Transverse colon (tissue), 4 donors: ENCODE measurements at regions not wholly inside any gene's neighbourhood (a gene's known extent, or its start where the extent isn't known, plus 50 kb on each side); places are given as distances from the start of the nearest gene placed in this dataset.

Source experiments
- DNase-seq: peaks from one replicate; pipeline ENCODE4 v3.0.0-alpha.2; 2019
- H3K27ac ChIP-seq, 4 donors: fragments of 200-600 bp; sonication (generic); 2 replicates each; pipeline ENCODE4 v1.5.1; 2016 to 2018; ENCODE audit warnings: inconsistent platforms in 4 of 4
- H3K27me3 ChIP-seq: fragments of 200-600 bp; sonication (generic); 2 replicates; pipeline ENCODE4 v1.5.1; 2017; ENCODE audit warnings: inconsistent platforms
- H3K36me3 ChIP-seq, 4 donors: fragments of 200-600 bp; sonication (generic); 2 replicates each; pipeline ENCODE4 v1.5.1; 2017 to 2019; ENCODE audit warnings: inconsistent platforms in 4 of 4
- H3K4me1 ChIP-seq, 4 donors: fragments of 200-600 bp; sonication (generic); 2 replicates each; pipeline ENCODE4 v1.5.1; 2017 to 2020; ENCODE audit warnings: inconsistent platforms in 4 of 4
- H3K4me3 ChIP-seq, 4 donors: fragments of 200-600 bp; sonication (generic); 1 replicate in 1 of 4; 2 replicates in 3 of 4; pipeline versions ENCODE4 v1.5.1 to v1.6.1; 2017 to 2019; ENCODE audit warnings: inconsistent platforms in 4 of 4
- H3K9me3 ChIP-seq, 2 donors: fragments of 200-600 bp; sonication (generic); 2 replicates each; pipeline ENCODE4 v1.5.1; 2017 to 2019; ENCODE audit warnings: inconsistent platforms in 2 of 2
- EP300 ChIP-seq: sonication (generic); formaldehyde crosslinking; IDR thresholded peaks from one replicate; pipeline ENCODE4 v1.6.1; 2017; ENCODE audit warnings: antibody characterized with exemption, low read depth
- POLR2A ChIP-seq: fragments of 450-650 bp; IDR thresholded peaks from one replicate; pipeline ENCODE4 v1.6.1; 2016; ENCODE audit warnings: antibody characterized with exemption, mild to moderate bottlenecking, moderate library complexity
- POLR2AphosphoS5 ChIP-seq, 3 donors: sonication (generic); formaldehyde crosslinking; IDR thresholded peaks; one replicate each; pipeline ENCODE4 v1.6.1; 2016; ENCODE audit warnings: antibody characterized with exemption in 3 of 3
- WGBS, 2 donors: methylation state at CpG; one replicate each; pipeline ENCODE4 v1.1.5; 2018; ENCODE audit warnings: low coverage in 1 of 2; 5-methylcytosine and 5-hydroxymethylcytosine counted together
- in situ Hi-C, 4 donors: fragments of 200-750 bp; cut with MboI; loops; one replicate each; pipeline versions ENCODE4 v1.15.0 to v1.15.1; 2017; ENCODE audit warnings: low sequenced_read_pairs in 3 of 4, low pct_ligation_motif_present in 1 of 4, low pct_unique_long_range_greater_than_20kb in 1 of 4
- intact Hi-C: fragments of 100-400 bp; cut with DNase I; formaldehyde crosslinking; loops from one replicate; pipeline ENCODE4 v1.15.1; 2023; ENCODE audit warnings: low total_unique reads
- TF ChIP-seq, protein P1 (sequence below), 5 experiments: fragments of 200-600 bp in 3 of 5; fragments of 450-650 bp in 2 of 5; sonication (generic) in 3 of 5; IDR thresholded peaks; 1 replicate in 2 of 5; 2 replicates in 3 of 5; pipeline ENCODE4 v1.5.1; 2016 to 2017; ENCODE audit warnings: antibody characterized with exemption in 5 of 5, inconsistent platforms in 3 of 5, mild to moderate bottlenecking in 2 of 5, moderate library complexity in 1 of 5

GRCh38 chr6:95805699-95806098, 210.1 kb upstream of the FUT9 start:
- in situ Hi-C loops (no loop called here), intact Hi-C loops (no loop called here)
- no peak for DNase-seq
- TF ChIP-seq POLR2AphosphoS5 (IDR thresholded peaks at IDR 0.05), result no peak
- no peak for TF ChIP-seq EP300
- TF ChIP-seq, protein P1, sequence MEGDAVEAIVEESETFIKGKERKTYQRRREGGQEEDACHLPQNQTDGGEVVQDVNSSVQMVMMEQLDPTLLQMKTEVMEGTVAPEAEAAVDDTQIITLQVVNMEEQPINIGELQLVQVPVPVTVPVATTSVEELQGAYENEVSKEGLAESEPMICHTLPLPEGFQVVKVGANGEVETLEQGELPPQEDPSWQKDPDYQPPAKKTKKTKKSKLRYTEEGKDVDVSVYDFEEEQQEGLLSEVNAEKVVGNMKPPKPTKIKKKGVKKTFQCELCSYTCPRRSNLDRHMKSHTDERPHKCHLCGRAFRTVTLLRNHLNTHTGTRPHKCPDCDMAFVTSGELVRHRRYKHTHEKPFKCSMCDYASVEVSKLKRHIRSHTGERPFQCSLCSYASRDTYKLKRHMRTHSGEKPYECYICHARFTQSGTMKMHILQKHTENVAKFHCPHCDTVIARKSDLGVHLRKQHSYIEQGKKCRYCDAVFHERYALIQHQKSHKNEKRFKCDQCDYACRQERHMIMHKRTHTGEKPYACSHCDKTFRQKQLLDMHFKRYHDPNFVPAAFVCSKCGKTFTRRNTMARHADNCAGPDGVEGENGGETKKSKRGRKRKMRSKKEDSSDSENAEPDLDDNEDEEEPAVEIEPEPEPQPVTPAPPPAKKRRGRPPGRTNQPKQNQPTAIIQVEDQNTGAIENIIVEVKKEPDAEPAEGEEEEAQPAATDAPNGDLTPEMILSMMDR (IDR thresholded peaks at IDR 0.05), result no peak
- TF ChIP-seq POLR2A, result no peak
- Histone ChIP-seq H3K9me3 (no peaks in the 10 kb centered on the region), H3K27ac (no peak overlapping the region), H3K4me3 (no peak overlapping the region), H3K27me3 (no peaks in the 10 kb centered on the region), H3K36me3 (no peaks in the 10 kb centered on the region), H3K4me1 (no peaks in the 10 kb centered on the region)

DNA sequence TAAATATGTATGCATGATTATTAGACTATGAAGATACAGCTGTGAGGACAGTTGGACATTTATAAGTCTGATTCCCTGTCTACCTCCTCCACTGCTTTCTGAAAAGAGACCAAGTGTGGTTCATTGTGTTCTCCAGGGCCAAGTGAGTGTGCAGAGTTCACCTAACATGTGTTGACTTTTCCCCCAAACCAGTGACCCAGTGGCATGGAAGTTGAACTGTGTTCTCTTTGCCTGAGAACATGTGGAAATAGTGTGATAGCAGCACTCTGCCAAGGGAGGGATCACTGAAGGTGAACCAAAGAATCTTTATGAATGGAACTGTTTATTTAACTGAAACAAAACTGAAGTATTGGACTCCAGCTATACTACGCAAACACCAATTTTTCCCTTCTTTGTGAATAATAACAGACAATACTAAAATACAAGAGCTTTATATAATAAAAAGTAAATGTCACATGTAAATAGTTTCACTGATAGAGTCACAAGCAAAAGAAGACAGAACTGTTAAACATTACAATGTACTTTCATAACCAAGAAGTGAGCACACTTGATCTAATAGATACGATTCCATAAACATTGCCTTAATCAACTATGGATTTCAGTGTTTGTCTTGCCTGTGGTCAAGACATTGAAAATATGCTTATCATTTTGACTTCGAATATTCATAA, 200.3 kb upstream of the FUT9 start:
- no peak overlapping the region for H3K27ac ChIP-seq
- no peaks in the 10 kb centered on the region for H3K36me3 ChIP-seq
- intact Hi-C loops, result no loop called here
- H3K4me1 ChIP-seq, result no peaks in the 10 kb centered on the region
- DNase-seq, result no peak
- TF ChIP-seq, protein P1 (IDR thresholded peaks at IDR 0.05), result no peak
- no peak for TF ChIP-seq EP300
- TF ChIP-seq POLR2AphosphoS5 (IDR thresholded peaks at IDR 0.05), result no peak
- TF ChIP-seq POLR2A, result no peak
- H3K4me3 ChIP-seq, result no peak overlapping the region
- no peaks in the 10 kb centered on the region for H3K9me3 ChIP-seq
- 81 to 87% methylated on average over 3 of the region's 3 CpGs for WGBS, 2 donors
- no peaks in the 10 kb centered on the region for H3K27me3 ChIP-seq
- in situ Hi-C loops, result no loop called here

DNA sequence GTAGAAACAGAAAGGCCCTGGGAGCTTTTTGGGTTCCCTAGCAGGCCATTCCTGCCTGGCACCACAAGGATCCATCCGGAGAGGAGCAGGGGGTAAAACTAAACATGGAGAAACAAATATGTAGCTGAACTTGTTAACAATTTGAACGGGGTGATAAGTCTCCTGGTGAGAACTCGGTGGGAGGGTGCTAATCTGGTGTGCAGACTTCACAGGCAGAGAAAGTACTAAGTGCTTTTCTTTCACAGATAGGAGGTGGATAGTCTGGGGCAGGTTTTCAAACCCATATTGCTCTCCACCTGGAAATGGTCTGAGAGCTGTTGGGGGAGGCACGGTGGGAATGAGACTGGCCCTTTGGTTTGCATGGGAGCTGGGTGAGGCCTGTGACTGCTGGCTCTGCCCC, 196.3 kb upstream of the FUT9 start:
- Histone ChIP-seq H3K4me1 (no peaks in the 10 kb centered on the region), H3K36me3 (no peaks in the 10 kb centered on the region), H3K27me3 (no peaks in the 10 kb centered on the region), H3K27ac (no peak overlapping the region), H3K4me3 (no peak overlapping the region), H3K9me3 (no peaks in the 10 kb centered on the region)
- in situ Hi-C loops, result no loop called here
- 78 to 80% methylated on average over 3 to 4 of the region's 4 CpGs for WGBS, 2 donors
- TF ChIP-seq EP300 (no peak), POLR2A (no peak), POLR2AphosphoS5 (IDR thresholded peaks at IDR 0.05) (no peak)
- TF ChIP-seq, protein P1 (IDR thresholded peaks at IDR 0.05), result no peak
- intact Hi-C loops, result no loop called here
- no peak for DNase-seq

DNA sequence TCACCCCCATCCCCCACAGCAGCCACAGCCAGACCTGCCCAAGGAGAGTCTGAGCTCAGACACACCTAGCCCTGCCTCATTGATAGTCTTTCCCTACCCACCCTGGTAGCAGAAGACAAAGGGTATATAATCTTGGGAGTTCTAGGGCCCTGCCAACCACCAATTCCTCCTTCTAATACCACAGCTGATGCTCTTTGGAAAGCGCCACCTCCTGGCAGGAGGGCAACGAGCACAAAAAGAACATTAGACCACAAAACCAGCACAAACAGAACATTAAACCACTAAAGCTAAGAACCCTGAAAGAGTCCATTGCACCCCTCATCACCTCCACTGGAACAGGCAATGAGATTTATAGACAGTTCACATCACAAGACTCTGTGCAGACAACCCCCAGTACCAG, 195.8 kb upstream of the FUT9 start:
- TF ChIP-seq POLR2AphosphoS5 (IDR thresholded peaks at IDR 0.05), result no peak
- no peak for TF ChIP-seq POLR2A
- TF ChIP-seq, protein P1 (IDR thresholded peaks at IDR 0.05), result no peak
- no peak for TF ChIP-seq EP300
- 93% methylated on average over 2 of the region's 2 CpGs; no CpG with 5 or more reads in 1 of the 2 donors for WGBS, 2 donors
- H3K4me1 ChIP-seq, result no peaks in the 10 kb centered on the region
- no peaks in the 10 kb centered on the region for H3K9me3 ChIP-seq
- no peak overlapping the region for H3K27ac ChIP-seq
- DNase-seq, result no peak
- no peaks in the 10 kb centered on the region for H3K36me3 ChIP-seq
- in situ Hi-C loops (no loop called here), intact Hi-C loops (no loop called here)
- no peaks in the 10 kb centered on the region for H3K27me3 ChIP-seq
- no peak overlapping the region for H3K4me3 ChIP-seq
